UCSD-AML1 (cell line): ENCODE measurements at regions not wholly inside any gene's neighbourhood (a gene's known extent, or its start where the extent isn't known, plus 50 kb on each side); places are given as distances from the start of the nearest gene placed in this dataset.
"Not testable (repeated sequence)": the region's sequence is repeated elsewhere in the genome, so short reads cannot be mapped to it uniquely, and the experiment has no call there.

Experiments used
- DNase-seq: peaks from one replicate; lab custom pipeline; 2025; ENCODE audit not compliant: unreplicated experiment; lab: John Stamatoyannopoulos, UW

GRCh38 chrX:142804085-142804484 lies 221.6 kb upstream of the SPANXN4 start:
- DNase-seq = peak; percentile 9

- DNase-seq = no peak
Measured at GRCh38 chrX:142819461-142819860, 206.3 kb upstream of the SPANXN4 start.

- no peak for DNase-seq
Measured at GRCh38 chrX:142828129-142828528, 197.6 kb upstream of the SPANXN4 start.

- DNase-seq = no peak
Measured at GRCh38 chrX:142831961-142832530, 193.7 kb upstream of the SPANXN4 start.

GRCh38 chrX:142854970-142855369 lies 170.8 kb upstream of the SPANXN4 start:
- DNase-seq = no peak

GRCh38 chrX:142860944-142861343 lies 164.8 kb upstream of the SPANXN4 start:
- DNase-seq = no peak

- no peak for DNase-seq
Measured at GRCh38 chrX:142861557-142861956, 164.2 kb upstream of the SPANXN4 start.

GRCh38 chrX:142866247-142866646 lies 159.5 kb upstream of the SPANXN4 start:
- DNase-seq = not testable (repeated sequence)

GRCh38 chrX:142873214-142873613 lies 152.5 kb upstream of the SPANXN4 start:
- no peak for DNase-seq

- DNase-seq = no peak
Measured at GRCh38 chrX:142884881-142885280, 140.8 kb upstream of the SPANXN4 start.

GRCh38 chrX:142891046-142891445 lies 134.7 kb upstream of the SPANXN4 start:
- no peak for DNase-seq

- no peak for DNase-seq
Measured at GRCh38 chrX:142898164-142898563, 127.6 kb upstream of the SPANXN4 start.

GRCh38 chrX:142923201-142923600 lies 102.5 kb upstream of the SPANXN4 start:
- no peak for DNase-seq

GRCh38 chrX:142938793-142939192 lies 86.9 kb upstream of the SPANXN4 start:
- no peak for DNase-seq

- not testable (repeated sequence) for DNase-seq
Measured at GRCh38 chrX:142972147-142972809, 53.5 kb upstream of the SPANXN4 start.
